Body of pancreas (tissue), 4 donors: ENCODE measurements at regions not wholly inside any gene's neighbourhood (a gene's known extent, or its start where the extent isn't known, plus 50 kb on each side); places are given as distances from the start of the nearest gene placed in this dataset.

Source experiments
- ATAC-seq: fragments of 150-250 bp; one replicate; pipeline ENCODE4 v1.9.1; 2016
- DNase-seq, 4 donors: peaks; one replicate each; pipeline ENCODE4 v3.0.0-alpha.2; 2019
- H3K27ac ChIP-seq, 4 donors: fragments of 200-600 bp; sonication (generic); 1 replicate in 3 of 4; 2 replicates in 1 of 4; pipeline versions ENCODE4 v1.5.1 to v1.6.1; 2016 to 2019; ENCODE audit warnings: mild to moderate bottlenecking in 1 of 4, mixed read lengths in 1 of 4, moderate library complexity in 1 of 4
- H3K27me3 ChIP-seq, 2 donors: fragments of 200-600 bp; sonication (generic); one replicate each; pipeline ENCODE4 v1.6.0; 2016; ENCODE audit warnings: mild to moderate bottlenecking in 1 of 2
- H3K36me3 ChIP-seq, 2 donors: fragments of 200-600 bp; sonication (generic); replicated peaks in 1 of 2; 2 replicates each; pipeline ENCODE4 v1.5.1; 2016; ENCODE audit warnings: low read depth in 2 of 2; ENCODE audit not compliant: insufficient read depth in 1 of 2
- H3K4me1 ChIP-seq: fragments of 200-600 bp; sonication (generic); one replicate; pipeline ENCODE4 v1.6.0; 2016
- H3K4me3 ChIP-seq, 2 donors: fragments of 200-600 bp; sonication (generic); 1 replicate in 1 of 2; 2 replicates in 1 of 2; pipeline ENCODE4 v1.5.1; 2016 to 2019
- H3K9me3 ChIP-seq, 3 donors: fragments of 200-600 bp; sonication (generic); 1 replicate in 2 of 3; 2 replicates in 1 of 3; pipeline ENCODE4 v1.5.1; 2016
- CTCF ChIP-seq, 7 experiments: fragments of 450-650 bp in 4 of 7; fragments of 200-600 bp in 3 of 7; sonication (generic) in 3 of 7; IDR thresholded peaks; one replicate each; pipeline ENCODE4 v1.5.1; 2016 to 2019; ENCODE audit warnings: antibody characterized with exemption in 7 of 7
- POLR2A ChIP-seq, 3 donors: fragments of 450-650 bp; IDR thresholded peaks; one replicate each; pipeline ENCODE4 v1.6.1; 2016; ENCODE audit warnings: antibody characterized with exemption in 3 of 3, mild to moderate bottlenecking in 2 of 3
- WGBS, 2 donors: methylation state at CpG; one replicate each; pipeline ENCODE4 v1.1.5; 2017; 5-methylcytosine and 5-hydroxymethylcytosine counted together
- intact Hi-C: fragments of 100-400 bp; cut with DNase I; formaldehyde crosslinking; loops from one replicate; pipeline ENCODE4 v1.15.1; 2023

DNA sequence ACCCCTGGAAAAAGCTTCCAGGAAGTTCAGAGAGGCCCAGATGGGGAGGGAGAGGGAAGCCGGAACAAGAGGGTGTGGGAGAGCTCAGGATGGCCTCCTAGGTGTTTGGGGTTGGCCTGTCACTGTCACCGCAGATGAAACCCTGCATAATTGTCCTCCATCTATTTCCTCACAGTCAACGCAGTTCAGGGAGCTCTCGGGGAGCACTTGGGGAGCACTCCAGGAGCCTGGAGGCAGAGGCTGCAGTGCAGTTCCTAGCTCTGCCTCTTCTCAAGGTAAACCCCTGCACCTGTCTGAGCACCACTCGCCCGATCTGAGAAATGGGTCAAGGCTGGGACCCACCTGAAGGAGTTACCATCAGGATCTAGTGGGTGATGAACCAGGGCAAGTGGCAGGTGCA, 194.6 kb upstream of the LHX5 start:
- DNase-seq (no peak), ATAC-seq (no peak)
- Histone ChIP-seq H3K9me3 (no peaks in the 10 kb centered on the region), H3K27ac (no peak overlapping the region), H3K4me3 (no peak overlapping the region), H3K4me1 (no peaks in the 10 kb centered on the region), H3K27me3 (no peaks in the 10 kb centered on the region), H3K36me3 (no peaks in the 10 kb centered on the region)
- WGBS, 2 donors = 46% methylated on average over 5 to 6 of the region's 6 CpGs
- TF ChIP-seq CTCF (IDR thresholded peaks at IDR 0.05) = no peak
- no peak for TF ChIP-seq POLR2A (IDR thresholded peaks at IDR 0.05)
- intact Hi-C loops = no loop called here

DNA sequence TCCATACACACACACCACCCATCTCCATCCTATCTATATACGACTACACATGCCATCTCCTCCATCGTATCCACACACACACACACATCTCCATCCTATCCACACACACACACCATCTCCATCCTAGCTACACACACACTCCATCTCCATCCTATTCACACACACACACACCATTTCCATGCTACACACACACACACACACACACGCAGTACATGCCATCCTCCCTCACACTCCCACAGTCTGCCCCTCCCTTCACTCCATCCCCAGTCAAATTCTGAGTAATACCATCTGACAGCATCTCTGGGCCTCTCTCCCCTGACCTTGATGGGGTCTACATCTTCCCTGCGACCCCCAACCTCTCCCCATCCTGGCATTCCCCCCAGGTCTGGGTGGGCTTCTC, 193.8 kb upstream of the LHX5 start:
- H3K27me3 ChIP-seq = no peaks in the 10 kb centered on the region

DNA sequence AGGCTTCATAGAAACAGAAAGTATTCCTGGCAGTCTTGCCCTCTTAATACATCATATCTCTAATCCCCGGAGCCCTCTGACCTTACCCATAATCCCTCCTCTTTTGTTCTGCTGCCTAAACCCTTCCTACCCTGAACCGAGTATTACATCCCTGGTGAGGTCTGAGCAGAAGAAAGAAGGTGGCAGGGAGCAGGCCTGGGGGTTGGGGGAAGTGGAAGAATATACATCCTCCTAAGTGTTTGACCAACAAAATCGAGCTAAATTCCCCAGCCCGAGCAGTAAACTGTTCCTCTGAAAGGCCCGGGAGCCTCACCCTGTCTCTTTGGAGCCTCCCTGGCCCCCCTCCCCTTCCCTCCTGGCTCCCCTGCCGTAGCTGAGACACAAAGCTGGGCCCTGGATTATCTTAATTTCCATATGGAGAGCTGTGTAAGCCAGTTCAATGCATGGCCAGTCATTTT, 192.6 kb upstream of the LHX5 start:
- no peaks in the 10 kb centered on the region for H3K27me3 ChIP-seq

More for the DNA sequence above, 193.8 kb upstream of the LHX5 start:
- intact Hi-C loops = no loop called here
- H3K27ac ChIP-seq = no peak overlapping the region
- DNase-seq = no peak
- no peaks in the 10 kb centered on the region for H3K36me3 ChIP-seq
- no peak for TF ChIP-seq CTCF (IDR thresholded peaks at IDR 0.05)
- no peak for TF ChIP-seq POLR2A (IDR thresholded peaks at IDR 0.05)
- 75 to 81% methylated on average over 4 of the region's 4 CpGs for WGBS, 2 donors
- H3K4me1 ChIP-seq = no peaks in the 10 kb centered on the region
- no peak overlapping the region for H3K4me3 ChIP-seq
- ATAC-seq = no peak
- H3K9me3 ChIP-seq = no peaks in the 10 kb centered on the region

DNA sequence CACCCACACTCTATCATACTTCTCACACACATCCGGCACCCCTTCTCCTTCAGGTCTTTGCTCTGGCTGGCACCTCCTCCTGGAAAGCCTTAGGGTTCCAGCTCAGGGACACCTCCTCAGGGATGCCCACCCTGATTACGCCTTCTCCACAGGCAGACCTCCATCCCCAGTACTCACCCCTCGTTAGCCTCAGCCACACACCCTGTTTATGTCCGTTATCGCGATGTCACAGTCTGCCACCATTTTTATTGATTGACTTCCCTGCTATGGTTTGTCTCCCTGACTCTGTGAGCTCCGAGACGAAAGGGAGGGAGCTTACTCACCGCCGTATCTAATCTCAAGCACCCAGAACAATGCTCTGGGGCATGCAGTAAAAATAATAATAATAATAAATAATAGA, 191.7 kb upstream of the LHX5 start:
- ATAC-seq (no peak), DNase-seq (no peak)
- Histone ChIP-seq H3K4me1 (no peaks in the 10 kb centered on the region), H3K27ac (no peak overlapping the region), H3K27me3 (no peaks in the 10 kb centered on the region), H3K4me3 (no peak overlapping the region), H3K36me3 (no peaks in the 10 kb centered on the region), H3K9me3 (no peaks in the 10 kb centered on the region)
- 22 to 32% methylated on average over 10 of the region's 10 CpGs for WGBS, 2 donors
- intact Hi-C loops = no loop called here
- TF ChIP-seq POLR2A (IDR thresholded peaks at IDR 0.05) = no peak
- no peak for TF ChIP-seq CTCF (IDR thresholded peaks at IDR 0.05)

More for the DNA sequence above, 192.6 kb upstream of the LHX5 start:
- ATAC-seq (no peak), DNase-seq (no peak)
- intact Hi-C loops = no loop called here
- no peaks in the 10 kb centered on the region for H3K9me3 ChIP-seq
- H3K4me3 ChIP-seq = no peak overlapping the region
- H3K4me1 ChIP-seq = no peaks in the 10 kb centered on the region
- no peak overlapping the region for H3K27ac ChIP-seq
- 39 to 46% methylated on average over 6 of the region's 6 CpGs for WGBS, 2 donors
- no peaks in the 10 kb centered on the region for H3K36me3 ChIP-seq
- TF ChIP-seq POLR2A (IDR thresholded peaks at IDR 0.05) (no peak), CTCF (IDR thresholded peaks at IDR 0.05) (no peak)

- Histone ChIP-seq H3K4me1 (no peaks in the 10 kb centered on the region), H3K36me3 (no peaks in the 10 kb centered on the region), H3K4me3 (no peak overlapping the region), H3K9me3 (peaks cover 0 to under 1% (median 0%) of the 10 kb centered on the region in 3 donors), H3K27ac (no peak overlapping the region), H3K27me3 (no peaks in the 10 kb centered on the region)
- no peak for TF ChIP-seq CTCF (IDR thresholded peaks at IDR 0.05)
- TF ChIP-seq POLR2A (IDR thresholded peaks at IDR 0.05) = no peak
- ATAC-seq (no peak), DNase-seq (no peak)
- intact Hi-C loops = no loop called here
- WGBS, 2 donors = 14 to 20% methylated on average over 2 of the region's 2 CpGs
Measured at GRCh38 chr12:113660936-113661335, 189.3 kb upstream of the LHX5 start.
